HPDE6-E6E7 (cell line): ENCODE measurements at regions not wholly inside any gene's neighbourhood (a gene's known extent, or its start where the extent isn't known, plus 50 kb on each side); places are given as distances from the start of the nearest gene placed in this dataset.
"Not testable (repeated sequence)": the region's sequence is repeated elsewhere in the genome, so short reads cannot be mapped to it uniquely, and the experiment has no call there.

Experiments
- DNase-seq: peaks from one replicate; pipeline ENCODE4 v3.0.0; 2011; ENCODE audit warnings: missing footprints; ENCODE audit errors: extremely low spot score

GRCh38 chr12:38480594-38480993 is 164.0 kb downstream of the ALG10B start:
- DNase-seq, result no peak

- DNase-seq, result no peak
Observed at GRCh38 chr12:38484821-38485449, 168.4 kb downstream of the ALG10B start.

GRCh38 chr12:38488866-38489265 is 172.3 kb downstream of the ALG10B start:
- no peak for DNase-seq

DNA sequence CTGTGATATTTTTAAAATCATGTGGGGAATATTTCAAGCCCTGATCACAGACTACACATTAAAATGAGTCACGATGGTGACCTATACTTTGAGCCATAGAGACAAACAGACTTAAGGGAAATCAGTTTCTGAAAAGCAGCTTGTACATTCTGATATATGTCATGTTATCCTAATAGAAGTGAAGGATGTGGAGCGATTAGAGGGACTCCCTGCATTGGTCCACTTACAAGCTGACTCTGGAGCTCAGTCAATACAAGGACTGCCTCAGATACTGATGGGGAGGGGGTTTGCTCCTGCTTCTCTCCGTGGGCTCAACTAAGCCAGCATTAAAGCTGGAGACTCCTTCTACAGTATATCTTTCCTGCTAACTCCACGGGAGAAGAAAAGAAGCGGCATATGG is 173.5 kb downstream of the ALG10B start:
- DNase-seq, result no peak

DNA sequence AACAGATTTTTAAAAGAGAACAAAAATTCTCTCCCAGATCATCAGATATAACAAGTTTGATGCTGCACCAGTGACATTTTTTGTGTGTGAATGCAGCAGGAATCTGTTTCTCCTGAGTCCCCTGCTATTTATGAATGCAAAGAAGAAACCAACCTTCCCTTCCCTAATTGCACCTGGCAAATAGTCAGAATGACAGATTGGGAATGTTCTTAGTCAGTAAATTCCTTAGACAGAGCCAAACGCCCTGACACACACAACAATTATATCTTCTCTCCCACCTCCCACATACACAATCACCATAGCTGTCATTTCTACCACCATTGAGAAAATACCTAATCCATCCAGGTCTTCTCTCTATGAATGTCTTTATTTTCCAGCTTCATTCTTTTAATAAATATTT is 174.4 kb downstream of the ALG10B start:
- no peak for DNase-seq

DNA sequence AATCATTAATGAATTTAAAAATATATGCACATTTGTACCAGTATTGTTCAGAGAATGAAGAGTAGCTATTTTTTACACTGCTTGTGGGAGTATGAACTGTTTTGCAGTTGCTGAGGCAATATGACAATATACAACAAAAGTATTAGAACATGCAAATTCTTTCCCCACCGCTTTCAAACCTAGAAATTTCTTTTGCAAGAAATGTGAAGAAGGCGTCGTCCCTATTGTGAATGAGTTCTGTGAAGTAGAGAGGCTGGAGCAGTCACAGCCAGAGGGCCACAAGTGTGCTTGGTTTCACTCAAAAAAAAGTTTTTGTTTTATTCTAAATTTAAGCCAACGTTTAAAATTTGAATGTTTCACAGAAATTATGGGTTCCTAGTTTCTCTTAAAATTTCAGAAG is 184.9 kb downstream of the ALG10B start:
- no peak for DNase-seq

DNA sequence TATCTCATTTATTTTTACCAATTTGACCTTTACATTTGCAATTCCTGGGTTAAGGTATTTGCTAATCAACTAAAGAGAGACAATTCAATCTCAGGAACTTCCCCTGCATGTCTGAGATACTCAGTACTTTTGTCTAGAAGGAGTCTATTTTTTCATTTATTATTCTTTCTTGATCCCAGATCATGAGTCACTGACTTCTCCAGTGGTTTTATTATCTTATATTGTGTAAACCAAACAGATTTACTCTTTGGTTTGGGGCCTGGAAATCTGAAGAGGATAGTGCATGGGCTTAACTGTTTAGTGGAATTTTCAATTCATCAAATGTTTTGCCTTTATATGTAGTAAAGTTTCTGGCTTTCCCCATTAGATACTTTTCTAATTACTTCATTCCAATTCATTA is 185.4 kb downstream of the ALG10B start:
- DNase-seq, result no peak

DNA sequence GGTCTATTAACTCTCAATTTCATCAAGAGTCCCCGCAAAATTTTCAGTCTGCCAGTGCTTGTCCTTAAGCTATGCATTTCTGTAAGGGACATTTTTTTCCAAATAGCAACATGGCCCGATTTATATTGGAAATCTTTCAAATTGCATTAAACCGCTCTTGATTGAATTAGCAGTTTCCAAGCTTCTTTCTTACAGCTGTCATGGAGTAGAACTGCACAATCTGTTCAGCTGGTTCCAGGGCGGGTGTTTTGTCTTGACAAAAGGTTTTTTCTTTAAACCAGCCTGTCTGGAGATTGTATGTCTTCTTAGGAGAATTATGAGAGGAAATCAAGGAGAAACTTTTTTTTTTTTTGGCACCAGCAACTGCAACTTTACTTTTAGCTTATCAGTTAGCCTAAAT is 185.8 kb downstream of the ALG10B start:
- DNase-seq, result no peak

DNA sequence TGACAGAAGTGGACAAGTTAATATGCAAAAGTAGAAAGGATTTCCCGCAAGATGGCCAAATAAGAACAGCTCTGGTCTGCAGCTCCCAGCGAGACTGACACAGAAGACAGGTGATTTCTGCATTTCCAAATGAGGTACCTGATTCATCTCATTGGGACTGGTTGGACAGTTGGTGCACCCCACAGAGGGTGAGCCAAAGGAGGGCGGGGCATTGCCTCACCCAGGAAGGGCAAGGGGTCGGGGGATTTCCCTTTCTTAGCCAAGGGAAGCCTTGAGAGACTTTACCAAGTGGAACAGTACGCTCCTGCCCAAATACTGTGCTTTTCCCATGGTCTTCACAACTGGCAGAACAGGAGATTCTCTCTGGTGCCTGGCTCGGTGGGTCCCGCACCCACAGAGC is 191.3 kb downstream of the ALG10B start:
- DNase-seq, result no peak

DNA sequence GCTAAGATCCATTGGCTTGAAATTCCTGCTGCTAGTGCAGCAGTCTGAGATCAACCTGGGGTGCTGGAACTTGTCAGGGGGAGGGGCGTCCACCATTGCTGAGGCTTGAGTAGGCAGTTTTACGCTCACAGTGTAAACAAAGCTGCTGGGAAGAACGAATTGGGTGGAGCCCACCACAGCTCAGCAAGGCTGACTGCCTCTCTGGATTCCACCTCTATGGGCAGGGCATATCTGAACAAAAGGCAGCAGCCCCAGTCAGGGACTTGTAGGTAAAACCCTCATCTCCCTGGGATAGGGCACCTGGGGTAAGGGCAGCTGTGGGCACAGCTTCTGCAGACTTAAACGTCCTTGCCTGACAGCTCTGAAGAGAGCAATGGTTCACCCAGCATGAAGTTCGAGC is 191.7 kb downstream of the ALG10B start:
- no peak for DNase-seq

- no peak for DNase-seq
Observed at GRCh38 chr12:38515912-38516311, 199.3 kb downstream of the ALG10B start.

DNA sequence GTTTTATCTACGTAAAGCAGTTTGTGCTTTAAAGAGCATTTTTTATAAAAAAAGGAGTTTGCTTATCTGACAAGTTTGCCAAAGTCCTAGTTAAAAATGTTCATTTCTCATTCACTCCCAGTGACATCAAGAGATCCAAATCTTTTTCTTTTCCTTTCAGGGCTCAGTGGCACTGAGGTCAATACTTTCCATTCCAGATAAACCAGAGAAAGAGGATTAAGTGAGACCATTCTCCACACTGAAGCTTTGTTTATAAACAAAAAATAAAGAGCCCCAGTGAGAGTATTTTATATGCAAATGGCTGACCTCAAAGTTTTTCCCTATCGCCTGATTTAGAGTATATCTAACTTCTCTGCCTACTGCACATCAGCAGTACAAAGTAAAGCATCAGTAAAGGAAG is 199.8 kb downstream of the ALG10B start:
- DNase-seq, result no peak

GRCh38 chr12:38523920-38524319 is 207.3 kb downstream of the ALG10B start:
- DNase-seq, result no peak

DNA sequence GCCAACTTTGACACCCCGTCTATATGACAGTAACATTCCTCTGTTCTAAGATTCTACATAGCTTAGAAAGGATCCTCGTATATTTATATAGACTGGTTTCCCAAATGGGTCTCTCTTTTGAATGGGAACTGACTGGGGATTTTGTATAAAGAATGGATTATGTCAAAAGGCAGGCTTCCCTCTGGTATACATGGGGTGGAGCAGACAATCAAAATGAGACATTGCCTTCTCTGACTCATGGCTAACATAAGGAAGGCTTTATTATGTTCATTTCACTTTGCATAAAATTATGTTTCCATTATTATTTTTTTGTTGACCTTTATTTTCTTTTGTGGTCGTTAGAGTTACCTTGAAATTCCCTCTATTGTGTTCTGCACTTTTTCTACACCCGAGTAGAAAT is 211.1 kb downstream of the ALG10B start:
- DNase-seq, result no peak

DNA sequence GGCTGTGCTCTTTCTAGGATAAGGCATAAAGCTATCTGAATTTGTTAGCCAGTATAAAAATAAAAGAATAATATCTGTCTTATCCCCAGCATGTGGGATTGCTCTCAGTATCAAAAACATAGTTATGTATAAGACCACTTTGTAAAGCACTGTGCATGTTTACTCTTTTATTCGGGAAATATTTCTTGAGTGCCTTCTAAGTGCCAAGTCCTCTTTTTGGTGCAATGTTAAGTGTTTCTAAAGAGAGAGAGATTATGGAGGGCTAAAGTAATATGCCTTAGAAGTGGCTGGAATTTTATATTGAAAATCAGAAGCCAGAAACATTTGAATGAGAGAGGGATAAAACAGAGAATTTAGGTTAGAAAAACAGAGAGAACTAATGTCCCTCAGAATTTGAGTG is 212.0 kb downstream of the ALG10B start:
- DNase-seq, result no peak

- DNase-seq, result not testable (repeated sequence)
Observed at GRCh38 chr12:38529281-38529680, 212.7 kb downstream of the ALG10B start.

GRCh38 chr12:38538319-38538718 is 221.7 kb downstream of the ALG10B start:
- no peak for DNase-seq

GRCh38 chr12:38540156-38540555 is 223.6 kb downstream of the ALG10B start:
- no peak for DNase-seq

DNA sequence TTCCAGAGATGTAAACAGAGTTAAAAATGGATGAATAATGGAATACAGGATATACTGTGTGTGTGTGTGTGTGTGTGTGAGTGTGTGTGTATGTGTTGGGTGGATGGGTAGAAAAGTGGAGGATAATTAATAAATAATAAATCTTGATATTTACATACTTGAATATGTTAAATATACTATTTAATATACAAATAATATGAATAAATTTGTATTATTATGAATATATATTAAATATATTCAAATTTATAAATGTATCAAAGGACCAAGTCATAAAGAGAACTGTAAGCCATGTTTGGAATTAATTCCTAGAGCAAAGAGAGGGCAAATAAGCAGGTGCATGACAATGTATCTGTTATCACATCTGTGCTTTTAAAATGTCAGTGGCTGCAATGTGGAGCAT is 225.3 kb downstream of the ALG10B start:
- DNase-seq, result no peak

- DNase-seq, result no peak
Observed at GRCh38 chr12:38543151-38543550, 226.6 kb downstream of the ALG10B start.

DNA sequence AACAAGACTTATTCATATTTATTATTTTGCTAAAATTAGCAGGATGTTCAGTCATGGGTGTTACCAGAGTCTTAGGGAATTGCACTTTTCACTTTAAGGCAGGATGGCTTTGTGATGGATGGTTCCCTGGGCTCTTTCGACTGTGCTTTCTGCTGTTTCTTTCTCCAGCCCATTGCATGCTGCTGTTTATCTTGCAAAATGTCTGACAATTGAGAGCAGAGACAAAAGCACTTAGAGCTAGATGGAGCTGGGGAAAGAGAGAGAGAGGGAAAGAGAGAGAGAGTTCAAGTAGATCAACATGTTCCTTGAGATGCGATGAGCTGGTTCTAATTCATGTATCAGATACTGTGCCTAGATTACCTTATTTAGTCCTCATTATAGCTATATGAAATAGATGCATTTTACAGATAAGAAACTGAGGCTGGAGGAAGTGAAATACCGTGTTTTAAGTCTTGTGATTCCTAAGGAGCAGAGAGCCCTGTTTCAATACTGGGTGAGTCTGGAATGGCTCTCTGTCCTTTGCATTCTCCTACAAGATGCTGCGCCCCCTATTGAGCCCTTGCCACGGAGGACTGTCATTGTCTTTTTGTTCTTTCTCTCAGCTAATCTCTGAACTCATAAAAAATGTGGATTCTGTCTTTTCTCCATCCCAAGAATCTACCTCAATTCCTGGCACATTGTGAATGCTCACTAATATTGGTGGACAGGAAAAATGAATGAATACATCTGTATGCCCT is 227.9 kb downstream of the ALG10B start:
- no peak for DNase-seq

GRCh38 chr12:38547586-38547985 is 231.0 kb downstream of the ALG10B start:
- peak; percentile 51 for DNase-seq
